Activated T-helper 9 cell treated with anti-CD3 and anti-CD28 coated beads, Interleukin-2, amount 50 U/mL, for 16 hours (primary cell): ENCODE measurements at regions not wholly inside any gene's neighbourhood (a gene's known extent, or its start where the extent isn't known, plus 50 kb on each side); places are given as distances from the start of the nearest gene placed in this dataset.

ENCODE experiments used
- DNase-seq: peaks from one replicate; pipeline ENCODE4 v3.0.0-alpha.2; 2020; ENCODE audit warnings: low read depth

GRCh38 chr21:25375675-25376074 lies 231.6 kb downstream of the MRPL39 start:
- DNase-seq = no peak

GRCh38 chr21:25373126-25374082 lies 233.9 kb downstream of the MRPL39 start:
- DNase-seq = no peak

GRCh38 chr21:25371841-25372425 lies 235.3 kb downstream of the MRPL39 start:
- DNase-seq = no peak

GRCh38 chr21:25370311-25370744 lies 237.0 kb downstream of the MRPL39 start:
- no peak for DNase-seq

DNA sequence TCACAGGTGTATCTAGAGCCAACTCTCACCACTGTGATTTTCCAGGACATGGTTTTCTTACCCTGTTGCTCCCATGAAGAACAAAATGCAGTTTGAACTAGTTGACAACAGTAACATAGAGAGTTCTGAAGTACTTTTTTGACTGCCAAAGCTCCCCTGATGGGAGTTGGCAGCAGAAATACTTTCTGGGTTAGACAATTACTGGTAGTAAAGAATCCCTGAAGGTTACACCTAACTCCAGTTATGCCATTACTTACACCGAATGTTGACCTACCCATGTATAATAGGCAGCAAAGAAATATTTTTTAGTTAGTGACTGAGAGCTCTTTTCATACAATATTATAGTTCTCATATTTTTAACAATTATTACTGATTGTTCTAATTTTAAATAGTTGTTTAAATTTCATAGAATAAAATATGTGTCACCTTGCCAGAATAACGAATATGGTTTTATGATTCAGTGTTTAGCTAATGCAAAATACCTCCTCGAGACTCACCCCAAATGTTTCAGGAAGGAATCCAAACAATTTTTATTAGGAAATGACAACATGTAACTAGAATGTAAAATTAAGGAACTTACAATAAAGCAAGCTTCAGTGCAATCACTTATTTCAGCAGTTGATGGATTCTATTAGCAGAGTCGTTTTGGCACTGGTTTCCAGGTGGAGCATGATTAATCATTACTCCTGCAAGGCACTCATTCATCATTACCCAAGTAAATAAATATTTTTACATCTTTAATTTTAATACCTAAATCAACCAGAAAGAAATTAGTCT lies 237.6 kb downstream of the MRPL39 start:
- DNase-seq = no peak

GRCh38 chr21:25368531-25368930 lies 238.8 kb downstream of the MRPL39 start:
- DNase-seq = no peak

GRCh38 chr21:25366116-25366515 lies 241.2 kb downstream of the MRPL39 start:
- no peak for DNase-seq

- no peak for DNase-seq
These were observed 244.7 kb downstream of the MRPL39 start for GRCh38 chr21:25362375-25363267.

- no peak for DNase-seq
These were observed 245.5 kb downstream of the MRPL39 start for GRCh38 chr21:25361765-25362164.

DNA sequence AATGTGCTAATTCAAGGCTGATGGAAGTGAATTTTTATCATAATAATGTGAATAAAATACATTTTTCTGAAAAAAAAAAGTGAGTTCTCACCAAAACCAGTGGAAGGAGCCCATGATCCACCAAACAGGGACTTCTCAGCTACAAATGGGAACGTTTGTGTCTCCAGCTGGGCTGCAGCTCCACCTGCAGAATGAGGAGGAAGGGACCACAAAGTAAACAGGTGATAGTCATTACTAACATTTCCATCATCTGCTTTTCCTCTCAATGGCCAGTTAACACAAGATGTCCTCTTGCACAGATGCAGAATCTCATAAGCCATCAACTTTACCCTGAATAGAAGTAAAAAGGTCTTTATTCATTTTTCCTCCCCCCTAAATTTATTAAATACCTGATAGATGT lies 246.2 kb downstream of the MRPL39 start:
- DNase-seq = no peak

DNA sequence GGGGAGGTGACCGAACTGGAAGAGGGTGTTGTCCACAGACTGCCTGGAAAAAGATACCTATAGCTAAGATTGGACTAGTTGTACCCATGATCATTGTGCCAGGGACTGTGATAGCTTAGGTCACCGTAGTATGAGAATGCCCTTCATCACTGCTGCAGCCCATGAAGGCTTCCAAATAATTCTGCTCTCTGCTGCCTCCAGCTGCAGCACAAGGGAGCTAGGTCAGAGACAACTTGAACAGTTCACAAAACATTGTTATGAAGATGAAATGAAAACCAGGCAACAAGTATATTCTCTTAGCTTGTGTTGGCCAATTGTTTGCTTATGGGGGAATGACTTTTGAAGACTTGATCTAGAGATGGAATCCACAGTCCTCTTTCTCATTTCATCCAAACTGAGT lies 246.7 kb downstream of the MRPL39 start:
- no peak for DNase-seq

- DNase-seq = no peak
These were observed 247.6 kb downstream of the MRPL39 start for GRCh38 chr21:25359724-25360123.

GRCh38 chr21:25350056-25350455 lies 257.2 kb downstream of the MRPL39 start:
- DNase-seq = no peak

DNA sequence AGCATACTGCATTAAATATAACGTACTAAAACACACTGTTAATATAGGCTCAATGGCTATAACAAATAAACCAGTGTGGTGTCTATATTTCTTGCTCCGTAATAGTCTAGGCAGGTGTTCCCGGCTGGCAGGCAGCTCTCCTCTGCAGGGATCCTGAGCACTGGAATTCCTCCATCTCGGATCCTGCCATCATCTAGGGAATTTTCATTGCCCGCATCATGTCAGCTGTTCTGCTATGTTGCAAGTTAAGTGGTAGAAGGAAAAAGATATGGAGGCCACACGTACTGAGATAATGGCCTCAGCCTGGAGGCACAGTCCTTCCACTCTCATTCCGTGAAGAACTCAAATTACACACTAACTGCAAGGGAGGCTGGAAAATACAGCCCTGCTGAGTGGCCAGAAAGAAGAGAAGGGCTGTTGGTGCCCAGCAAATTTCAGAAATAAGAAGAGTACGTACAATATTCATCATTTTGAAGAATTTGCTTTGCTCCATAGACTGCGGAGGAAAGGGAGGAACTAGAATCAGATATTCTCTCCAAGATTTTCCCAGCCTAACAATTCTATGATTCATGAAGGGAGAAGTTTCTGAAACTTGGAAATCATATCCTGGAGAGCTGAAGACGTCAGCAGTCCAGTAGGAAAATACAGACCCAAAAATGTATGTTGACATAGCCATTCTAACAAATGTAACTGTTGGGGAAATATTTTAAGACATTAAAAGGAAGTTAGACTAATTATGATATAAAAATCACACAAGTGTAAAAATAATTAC lies 263.3 kb downstream of the MRPL39 start:
- DNase-seq = no peak

GRCh38 chr21:25342816-25343215 lies 264.5 kb downstream of the MRPL39 start:
- DNase-seq = no peak

DNA sequence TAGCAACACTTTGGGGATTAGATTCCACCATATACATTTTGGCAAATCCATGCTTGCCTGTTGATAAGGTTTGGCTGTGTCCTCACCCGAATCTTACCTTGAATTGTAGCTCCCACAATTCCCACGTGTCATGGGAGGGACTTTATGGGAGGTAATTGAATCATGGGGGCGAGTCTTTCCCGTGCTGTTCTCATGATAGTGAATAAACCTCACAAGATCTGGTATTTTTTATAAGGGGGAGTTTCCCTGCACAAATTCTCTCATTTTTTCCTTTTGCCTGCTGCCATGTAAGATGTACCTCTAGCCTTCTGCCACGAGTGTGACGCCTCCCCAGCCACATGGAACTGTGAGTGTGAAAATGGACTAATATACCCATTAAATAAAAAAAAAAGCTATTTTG lies 265.3 kb downstream of the MRPL39 start:
- DNase-seq = no peak

GRCh38 chr21:25338415-25338814 lies 268.9 kb downstream of the MRPL39 start:
- DNase-seq = no peak

- DNase-seq = no peak
These were observed 273.1 kb downstream of the MRPL39 start for GRCh38 chr21:25334046-25334730.

GRCh38 chr21:25331286-25331685 lies 276.0 kb downstream of the MRPL39 start:
- DNase-seq = no peak

DNA sequence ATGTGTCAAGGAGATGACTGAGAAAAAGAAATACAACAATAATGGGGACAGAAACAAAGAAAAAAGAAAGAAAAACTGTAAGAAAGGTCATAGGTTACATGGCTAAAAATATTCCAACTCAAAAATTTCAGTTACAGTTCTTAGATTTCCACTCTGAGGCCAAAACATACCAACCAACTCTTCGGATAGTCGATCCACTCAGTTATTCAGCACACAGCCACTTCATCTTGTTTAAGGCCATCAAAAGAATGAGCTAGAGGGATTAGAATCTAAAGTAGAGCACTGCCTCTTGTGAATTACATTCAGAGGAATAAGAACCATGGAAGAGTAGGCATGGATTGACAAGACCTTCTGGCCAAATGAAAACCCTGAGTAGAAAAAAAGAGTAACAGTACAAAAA lies 277.0 kb downstream of the MRPL39 start:
- no peak for DNase-seq
